HEK293 (cell line): ENCODE measurements at regions not wholly inside any gene's neighbourhood (a gene's known extent, or its start where the extent isn't known, plus 50 kb on each side); places are given as distances from the start of the nearest gene placed in this dataset.

Experiments
- CTCF ChIA-PET: fragments of 350-600 bp; formaldehyde crosslinking; extraction: SDS; loops from one replicate; lab custom pipeline; 2021; ENCODE audit warnings: antibody characterized with exemption; lab: Yijun Ruan, JAX
- POLR2A ChIA-PET: fragments of 300-600 bp; formaldehyde crosslinking; extraction: SDS; loops from one replicate; lab custom pipeline; 2020; ENCODE audit warnings: antibody characterized with exemption, inconsistent platforms; lab: Yijun Ruan, JAX
- H3K27ac ChIP-seq: fragments of 200-500 bp; sonication (Bioruptor generic); 2 replicates; pipeline ENCODE4 v1.5.1; 2014; ENCODE audit warnings: low read depth, low read length, control low read depth, inconsistent platforms; ENCODE audit errors: extremely low read depth
- H3K36me3 ChIP-seq, 2 experiments: fragments of 200-500 bp in 1 of 2; sonication (Bioruptor generic) in 1 of 2; 1 replicate in 1 of 2; 2 replicates in 1 of 2; pipeline ENCODE4 v1.5.1; 2014 to 2017; ENCODE audit warnings: inconsistent platforms in 2 of 2, low read length in 2 of 2; ENCODE audit not compliant: control insufficient read depth in 2 of 2, insufficient read depth in 1 of 2
- H3K4me1 ChIP-seq: fragments of 200-500 bp; sonication (Bioruptor generic); 2 replicates; pipeline ENCODE4 v1.5.1; 2014; ENCODE audit warnings: mild to moderate bottlenecking, low read length, inconsistent platforms; ENCODE audit not compliant: control insufficient read depth, insufficient read depth
- H3K4me3 ChIP-seq: 2 replicates; pipeline ENCODE4 v1.5.1; 2011; ENCODE audit warnings: low read depth, mild to moderate bottlenecking, control low read depth, low read length, moderate library complexity
- H3K9me3 ChIP-seq: fragments of 200-500 bp; sonication (Bioruptor generic); 2 replicates; pipeline ENCODE4 v1.5.1; 2014; ENCODE audit warnings: low read depth, low read length, inconsistent platforms; ENCODE audit not compliant: control insufficient read depth, insufficient read depth
- HIC1 ChIP-seq: fragments of 450-650 bp; formaldehyde crosslinking; IDR thresholded peaks from 2 replicates; pipeline ENCODE4 v1.5.1; 2016; ENCODE audit warnings: missing biosample characterization, missing genetic modification characterization
- OVOL3 ChIP-seq: fragments of 450-650 bp; formaldehyde crosslinking; IDR thresholded peaks from 2 replicates; pipeline ENCODE4 v1.5.1; 2016; ENCODE audit warnings: missing biosample characterization, missing genetic modification characterization
- PATZ1 ChIP-seq: fragments of 450-650 bp; formaldehyde crosslinking; IDR thresholded peaks from 2 replicates; pipeline ENCODE4 v1.5.1; 2016; ENCODE audit warnings: missing biosample characterization, missing genetic modification characterization
- TCF7L2 ChIP-seq: IDR thresholded peaks from 2 replicates; pipeline ENCODE4 v1.6.1; 2011; ENCODE audit warnings: low read depth, mild to moderate bottlenecking, inconsistent platforms, low read length, moderate library complexity, borderline replicate concordance
- WT1 ChIP-seq: fragments of 450-650 bp; formaldehyde crosslinking; IDR thresholded peaks from 2 replicates; pipeline ENCODE4 v1.5.1; 2016; ENCODE audit warnings: missing biosample characterization, missing genetic modification characterization
- ZBTB10 ChIP-seq: fragments of 450-650 bp; formaldehyde crosslinking; IDR thresholded peaks from 2 replicates; pipeline ENCODE4 v1.5.1; 2016; ENCODE audit warnings: missing biosample characterization, missing genetic modification characterization
- ZBTB6 ChIP-seq: fragments of 450-650 bp; formaldehyde crosslinking; IDR thresholded peaks from 2 replicates; pipeline ENCODE4 v1.5.1; 2017; ENCODE audit warnings: missing biosample characterization, missing genetic modification characterization
- ZFP41 ChIP-seq: fragments of 450-650 bp; formaldehyde crosslinking; IDR thresholded peaks from 2 replicates; pipeline ENCODE4 v1.5.1; 2016; ENCODE audit warnings: missing biosample characterization, missing genetic modification characterization, borderline replicate concordance
- ZNF138 ChIP-seq: fragments of 450-650 bp; formaldehyde crosslinking; IDR thresholded peaks from 2 replicates; pipeline ENCODE4 v1.5.1; 2016; ENCODE audit warnings: missing biosample characterization, missing genetic modification characterization, borderline replicate concordance
- ZNF341 ChIP-seq: fragments of 450-650 bp; formaldehyde crosslinking; IDR thresholded peaks from 2 replicates; pipeline ENCODE4; 2016; ENCODE audit warnings: low read depth, missing biosample characterization, missing genetic modification characterization
- ZNF501 ChIP-seq: fragments of 450-650 bp; formaldehyde crosslinking; IDR thresholded peaks from 2 replicates; pipeline ENCODE4 v1.5.1; 2016; ENCODE audit warnings: missing biosample characterization, missing genetic modification characterization
- ZNF555 ChIP-seq: fragments of 450-650 bp; formaldehyde crosslinking; conservative IDR thresholded peaks from 2 replicates; pipeline ENCODE4 v1.5.1; 2017; ENCODE audit warnings: missing biosample characterization, mild to moderate bottlenecking, missing genetic modification characterization, inconsistent platforms
- ZNF558 ChIP-seq: fragments of 450-650 bp; formaldehyde crosslinking; IDR thresholded peaks from 2 replicates; pipeline ENCODE4 v1.5.1; 2016; ENCODE audit warnings: missing biosample characterization, missing genetic modification characterization
- ZNF596 ChIP-seq: fragments of 450-650 bp; IDR thresholded peaks from 2 replicates; pipeline ENCODE4 v1.5.0; 2018; ENCODE audit warnings: missing biosample characterization, mild to moderate bottlenecking, missing genetic modification characterization, moderate library complexity
- ZNF610 ChIP-seq: fragments of 450-650 bp; formaldehyde crosslinking; IDR thresholded peaks from 2 replicates; pipeline ENCODE4 v1.5.1; 2016; ENCODE audit warnings: missing biosample characterization, missing genetic modification characterization, borderline replicate concordance
- ZNF626 ChIP-seq: fragments of 450-650 bp; sonication (Bioruptor Pico); formaldehyde crosslinking; IDR thresholded peaks from 2 replicates; pipeline ENCODE4 v1.5.1; 2018; ENCODE audit warnings: missing biosample characterization, missing genetic modification characterization, inconsistent platforms

- TF ChIP-seq PATZ1, result no peak
- TF ChIP-seq ZNF610 (tag by site-specific recombination), result no peak
- no peak for TF ChIP-seq ZNF138 (tag by site-specific recombination)
- no peak for TF ChIP-seq ZNF341 (tag by site-specific recombination)
Observed at GRCh38 chr4:177546745-177547144, 104.5 kb upstream of the AGA start (continued).

GRCh38 chr4:177547985-177548384, 105.7 kb upstream of the AGA start:
- H3K27ac ChIP-seq, result no peak overlapping the region
- no peaks in the 10 kb centered on the region for H3K36me3 ChIP-seq
- H3K4me1 ChIP-seq, result no peaks in the 10 kb centered on the region
- no peak overlapping the region for H3K4me3 ChIP-seq
- TF ChIP-seq OVOL3 (tag by site-specific recombination) (no peak), ZBTB6 (tag by site-specific recombination) (no peak), ZNF501 (tag by site-specific recombination) (no peak), ZNF555 (tag by site-specific recombination) (no peak), ZFP41 (tag by site-specific recombination) (no peak), WT1 (tag by site-specific recombination) (no peak), ZBTB10 (tag by site-specific recombination) (no peak), HIC1 (no peak), ZNF341 (tag by site-specific recombination) (no peak), ZNF626 (tag by site-specific recombination) (no peak), ZNF558 (no peak), ZNF596 (tag by site-specific recombination) (no peak), TCF7L2 (no peak)
- ChIA-PET POLR2A (no interaction called here), CTCF (no interaction called here)
- H3K9me3 ChIP-seq, result no peaks in the 10 kb centered on the region
